Fibroblast of lung (primary cell): ENCODE measurements at regions not wholly inside any gene's neighbourhood (a gene's known extent, or its start where the extent isn't known, plus 50 kb on each side); places are given as distances from the start of the nearest gene placed in this dataset.

ENCODE experiments used
- CTCF ChIP-seq, 2 donors: IDR thresholded peaks in 1 of 2; conservative IDR thresholded peaks in 1 of 2; 1 replicate in 1 of 2; 2 replicates in 1 of 2; pipeline ENCODE4 v1.5.1; 2011 to 2012; ENCODE audit warnings: low read length in 2 of 2, control low read depth in 1 of 2, inconsistent platforms in 1 of 2, low read depth in 1 of 2, mild to moderate bottlenecking in 1 of 2
- EZH2 ChIP-seq: IDR thresholded peaks from 2 replicates; pipeline ENCODE4 v1.5.1; 2012; ENCODE audit warnings: low read length, control low read depth, mild to moderate bottlenecking; ENCODE audit errors: missing control alignments

- no peak for TF ChIP-seq CTCF (conservative IDR thresholded peaks at IDR 0.05 in 1 of 2, IDR thresholded peaks at IDR 0.05 in 1 of 2; ENCODE audit: low read depth in 1 of 2, low read length in 2 of 2)
- no peak for TF ChIP-seq EZH2
Observed at GRCh38 chr7:131618391-131618790, 62.0 kb upstream of the PODXL start.
